HCT116 (cell line): ENCODE measurements at regions not wholly inside any gene's neighbourhood (a gene's known extent, or its start where the extent isn't known, plus 50 kb on each side); places are given as distances from the start of the nearest gene placed in this dataset.

Source experiments
- ATAC-seq: fragments of 200-7000 bp; cut with Tn5 transposase; 2 replicates; pipeline ENCODE4 v1.9.1; 2020; ENCODE audit warnings: mild to moderate bottlenecking, moderate library complexity
- BruUV-seq: library from RNA; stranded (reverse); fragments of 400-500 nt; replicated peaks from 2 replicates; lab custom pipeline; 2021; lab: Mats Ljungman, UMichigan
- CTCF ChIA-PET: fragments of 300-600 bp; sonication (Branson Sonifier 250); formaldehyde crosslinking; loops from one replicate; lab custom pipeline; 2021; ENCODE audit warnings: antibody characterized with exemption; lab: Charles Lee
- POLR2A ChIA-PET: fragments of 300-600, 350-600 bp; sonication (Branson Sonifier 250); formaldehyde crosslinking; loops from one replicate; lab custom pipeline; 2021; ENCODE audit warnings: antibody characterized with exemption; lab: Charles Lee
- RAD21 ChIA-PET, 2 experiments: fragments of 300-600 bp; sonication (Branson Sonifier 250); formaldehyde crosslinking; loops; one replicate each; lab custom pipeline; 2023; ENCODE audit warnings: low total read pairs in 2 of 2; ENCODE audit not compliant: uncharacterized antibody in 2 of 2, unreplicated experiment in 2 of 2, low non-redundant PET in 1 of 2; lab: Charles Lee
- DNase-seq: peaks from one replicate; pipeline ENCODE4 v3.0.0-alpha.2; 2010; ENCODE audit warnings: low read depth, low spot score
- H2AFZ ChIP-seq: fragments of 200-600 bp; shearing (Covaris generic), sonication (generic); 2 replicates; pipeline ENCODE4 v1.6.1; 2017; ENCODE audit warnings: low read depth, mixed run types, mixed read lengths, antibody characterized with exemption, low read length; ENCODE audit not compliant: poor library complexity, severe bottlenecking
- H3K27ac ChIP-seq: 2 replicates; pipeline ENCODE4 v1.5.1; 2012; ENCODE audit warnings: low read depth, low read length
- H3K27me3 ChIP-seq: fragments of 200-600 bp; sonication (generic); 2 replicates; pipeline ENCODE4 v1.6.1; 2016; ENCODE audit warnings: mixed run types, low read length, mixed read lengths; ENCODE audit not compliant: insufficient read depth
- H3K36me3 ChIP-seq, 2 experiments: fragments of 200-500 bp in 1 of 2; fragments of 200-600 bp in 1 of 2; sonication (Bioruptor generic) in 1 of 2; sonication (generic) in 1 of 2; 2 replicates each; pipeline versions ENCODE4 v1.5.1 to v1.6.1; 2014 to 2016; ENCODE audit warnings: low read length in 2 of 2, inconsistent platforms in 1 of 2, mixed read lengths in 1 of 2, mixed run types in 1 of 2; ENCODE audit not compliant: insufficient read depth in 2 of 2, control insufficient read depth in 1 of 2
- H3K4me1 ChIP-seq, 2 experiments: fragments of 200-600 bp in 1 of 2; sonication (generic) in 1 of 2; 2 replicates each; pipeline versions ENCODE4 v1.5.1 to v1.6.1; 2012 to 2017; ENCODE audit warnings: low read length in 2 of 2, inconsistent platforms in 1 of 2, mild to moderate bottlenecking in 1 of 2, mixed read lengths in 1 of 2, mixed run types in 1 of 2, moderate library complexity in 1 of 2; ENCODE audit not compliant: insufficient read depth in 2 of 2, control insufficient read depth in 1 of 2
- H3K4me2 ChIP-seq: fragments of 200-600 bp; sonication (generic); 2 replicates; pipeline ENCODE4 v1.6.1; 2017; ENCODE audit warnings: mixed run types, low read length, mixed read lengths
- H3K4me3 ChIP-seq, 2 experiments: fragments of 200-600 bp in 1 of 2; sonication (generic) in 1 of 2; replicated peaks in 1 of 2; 2 replicates each; pipeline ENCODE4 v1.5.1; 2011 to 2016; ENCODE audit warnings: low read length in 2 of 2, control low read depth in 1 of 2, low read depth in 1 of 2, mild to moderate bottlenecking in 1 of 2, mixed read lengths in 1 of 2, mixed run types in 1 of 2
- H3K79me2 ChIP-seq: fragments of 200-600 bp; sonication (generic); 2 replicates; pipeline ENCODE4 v1.6.1; 2017; ENCODE audit warnings: mild to moderate bottlenecking, mixed run types, low read length, moderate library complexity, mixed read lengths; ENCODE audit not compliant: insufficient read depth
- H3K9ac ChIP-seq: fragments of 200-600 bp; sonication (generic); 2 replicates; pipeline ENCODE4 v1.6.1; 2016; ENCODE audit warnings: low read length, mixed read lengths
- H3K9me2 ChIP-seq: fragments of 200-600 bp; sonication (generic), shearing (Covaris generic); 2 replicates; pipeline ENCODE4 v1.6.1; 2017; ENCODE audit warnings: mixed run types, mild to moderate bottlenecking, moderate library complexity; ENCODE audit not compliant: insufficient read depth
- H3K9me3 ChIP-seq, 2 experiments: fragments of 200-500 bp in 1 of 2; fragments of 200-600 bp in 1 of 2; sonication (Bioruptor generic) in 1 of 2; sonication (generic) in 1 of 2; 2 replicates each; pipeline ENCODE4 v1.6.1; 2014 to 2017; ENCODE audit warnings: low read length in 2 of 2, mixed read lengths in 2 of 2, inconsistent platforms in 1 of 2, low read depth in 1 of 2, mild to moderate bottlenecking in 1 of 2, mixed run types in 1 of 2, moderate library complexity in 1 of 2; ENCODE audit not compliant: control insufficient read depth in 1 of 2, insufficient read depth in 1 of 2
- H4K20me1 ChIP-seq: fragments of 200-600 bp; sonication (generic), shearing (Covaris generic); 2 replicates; pipeline ENCODE4 v1.6.1; 2017; ENCODE audit warnings: mixed run types, mild to moderate bottlenecking, moderate library complexity; ENCODE audit not compliant: insufficient read depth
- CBX3 ChIP-seq: IDR thresholded peaks from 2 replicates; pipeline ENCODE4 v1.6.1; 2012; ENCODE audit warnings: low read depth
- CEBPB ChIP-seq: IDR thresholded peaks from 2 replicates; pipeline ENCODE4 v1.6.1; 2012; ENCODE audit warnings: low read depth
- EGR1 ChIP-seq: IDR thresholded peaks from 2 replicates; pipeline ENCODE4 v1.6.1; 2012; ENCODE audit warnings: low read depth
- ELF1 ChIP-seq: IDR thresholded peaks from 2 replicates; pipeline ENCODE4 v1.6.1; 2012; ENCODE audit warnings: low read depth, borderline replicate concordance
- EZH2 ChIP-seq: fragments of 200-600 bp; sonication (generic); IDR thresholded peaks from 2 replicates; pipeline ENCODE4 v1.6.1; 2017; ENCODE audit warnings: antibody characterized with exemption, mixed run types
- FOSL1 ChIP-seq: IDR thresholded peaks from 2 replicates; pipeline ENCODE4 v1.6.1; 2012; ENCODE audit warnings: low read depth
- JUND ChIP-seq: IDR thresholded peaks from 2 replicates; pipeline ENCODE4 v1.6.1; 2012
- POLR2A ChIP-seq: IDR thresholded peaks from 2 replicates; pipeline ENCODE4 v1.7.0; 2011; ENCODE audit warnings: borderline replicate concordance; ENCODE audit not compliant: insufficient read depth, insufficient read length; ENCODE audit errors: extremely low read depth
- POLR2AphosphoS5 ChIP-seq: IDR thresholded peaks from 2 replicates; pipeline ENCODE4 v1.6.1; 2011; ENCODE audit warnings: mild to moderate bottlenecking, low read depth, low read length, moderate library complexity
- RAD21 ChIP-seq: IDR thresholded peaks from 2 replicates; pipeline ENCODE4 v1.6.1; 2012; ENCODE audit warnings: low read depth, mild to moderate bottlenecking
- SIN3A ChIP-seq: IDR thresholded peaks from 2 replicates; pipeline ENCODE4 v1.6.1; 2012; ENCODE audit warnings: low read depth
- SP1 ChIP-seq: IDR thresholded peaks from 2 replicates; pipeline ENCODE4 v1.6.1; 2012; ENCODE audit warnings: low read depth
- SRF ChIP-seq: IDR thresholded peaks from 2 replicates; pipeline ENCODE4 v1.6.1; 2012; ENCODE audit warnings: low read depth
- TCF7L2 ChIP-seq: IDR thresholded peaks from 2 replicates; pipeline ENCODE4 v1.7.0; 2011; ENCODE audit warnings: borderline replicate concordance, inconsistent platforms; ENCODE audit not compliant: insufficient read depth, insufficient read length; ENCODE audit errors: extremely low read depth
- YY1 ChIP-seq: IDR thresholded peaks from 2 replicates; pipeline ENCODE4 v1.6.1; 2011; ENCODE audit warnings: low read length, low read depth, moderate library complexity, mild to moderate bottlenecking; ENCODE audit not compliant: insufficient replicate concordance; ENCODE audit errors: extremely low read depth
- ZFX ChIP-seq: fragments of 450-650 bp; IDR thresholded peaks from 2 replicates; pipeline ENCODE4 v1.6.1; 2017
- ZNF274 ChIP-seq: fragments of 200-500 bp; sonication (Bioruptor generic); IDR thresholded peaks from 2 replicates; pipeline ENCODE4 v1.6.1; 2014; ENCODE audit warnings: mild to moderate bottlenecking, low read depth, low read length, inconsistent platforms
- intact Hi-C: fragments of 100-400 bp; cut with micrococcal nuclease; formaldehyde crosslinking; loops from 2 replicates; pipeline ENCODE4 v1.10.0; 2022
- TF ChIP-seq, protein P1 (sequence below): IDR thresholded peaks from 2 replicates; pipeline ENCODE4 v1.6.1; 2012
- TF ChIP-seq, protein P2 (sequence below), 3 experiments: fragments of 200-600 bp in 1 of 3; sonication (generic) in 1 of 3; IDR thresholded peaks in 2 of 3; conservative IDR thresholded peaks in 1 of 3; 2 replicates each; pipeline ENCODE4 v1.5.1; 2012 to 2017; ENCODE audit warnings: low read depth in 2 of 3, low read length in 2 of 3, antibody characterized with exemption in 1 of 3, borderline replicate concordance in 1 of 3, control low read depth in 1 of 3, mild to moderate bottlenecking in 1 of 3, mixed read lengths in 1 of 3, mixed run types in 1 of 3, moderate library complexity in 1 of 3; ENCODE audit not compliant: insufficient read depth in 1 of 3
- TF ChIP-seq, protein P3 (sequence below): IDR thresholded peaks from 2 replicates; pipeline ENCODE4 v1.6.1; 2012

DNA sequence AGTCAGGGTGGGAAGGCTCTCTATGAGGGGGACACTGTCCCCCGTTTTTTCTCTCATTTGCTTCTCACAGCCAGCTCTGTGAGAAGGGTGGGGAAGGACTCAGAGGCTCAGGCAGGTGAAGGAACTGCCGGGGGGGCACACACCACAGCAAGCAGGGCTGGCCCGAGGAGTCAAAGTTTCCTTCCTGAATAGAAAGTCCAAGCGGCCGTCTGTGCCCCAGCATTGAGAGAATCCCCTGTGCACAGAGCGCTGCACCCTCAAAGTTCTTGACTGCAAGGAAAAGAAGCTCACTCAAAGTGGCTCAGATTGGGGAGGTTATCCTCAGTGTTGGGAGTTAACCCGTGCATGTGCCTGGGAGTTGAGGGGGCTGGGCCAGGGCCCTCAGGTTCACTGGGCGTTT is 145.2 kb upstream of the AJAP1 start:
- ChIA-PET RAD21 (no interaction called here), CTCF (no interaction called here), POLR2A (no interaction called here)
- no peaks in the 10 kb centered on the region for H3K36me3 ChIP-seq
- no peaks in the 10 kb centered on the region for H3K79me2 ChIP-seq
- intact Hi-C loops: no loop called here
- no peak overlapping the region for H3K9ac ChIP-seq
- no peaks in the 10 kb centered on the region for H3K4me1 ChIP-seq
- DNase-seq (no peak), ATAC-seq (no peak)
- no peaks in the 10 kb centered on the region for H3K9me2 ChIP-seq
- no peaks in the 10 kb centered on the region for H3K9me3 ChIP-seq
- 0 out of 2 replicates have a peak, but pooled peaks cover 2% of the 10 kb centered on the region for H3K27me3 ChIP-seq
- H3K27ac ChIP-seq: no peak overlapping the region
- no peak for TF ChIP-seq CBX3
- no peak for TF ChIP-seq ELF1
- no peak for TF ChIP-seq SP1
- no peak for TF ChIP-seq SIN3A
- TF ChIP-seq TCF7L2: no peak
- TF ChIP-seq, all 23 proteins: peak for 0
- Histone ChIP-seq H3K4me3 (no peak overlapping the region), H4K20me1 (no peaks in the 10 kb centered on the region), H3K4me2 (no peak overlapping the region), H2AFZ (no peak overlapping the region)
- BruUV-seq: no TSS peak

DNA sequence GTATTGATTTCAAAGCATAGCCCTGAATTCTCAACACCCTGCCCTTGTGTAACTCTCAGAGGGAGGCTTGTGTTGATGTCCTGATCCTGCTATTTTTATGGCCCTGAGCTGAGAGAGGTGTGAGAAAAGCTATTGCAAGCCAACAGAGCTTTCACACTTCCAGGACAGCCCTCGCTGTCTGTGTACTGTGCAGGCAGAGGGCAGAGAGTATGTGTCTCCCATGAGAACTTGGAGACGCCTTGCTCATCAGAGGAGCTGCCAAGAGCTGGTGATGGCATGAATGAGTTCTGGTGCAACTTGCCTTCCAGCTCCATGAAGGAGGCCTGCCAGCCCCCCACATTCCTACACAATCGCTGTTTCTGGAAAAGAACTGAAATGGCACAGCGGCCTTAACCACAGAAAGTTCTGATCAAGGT is 144.1 kb upstream of the AJAP1 start:
- no peaks in the 10 kb centered on the region for H3K4me1 ChIP-seq
- H3K79me2 ChIP-seq: no peaks in the 10 kb centered on the region
- H3K4me3 ChIP-seq: no peak overlapping the region
- no peak overlapping the region for H3K4me2 ChIP-seq
- BruUV-seq: no TSS peak
- ChIA-PET RAD21 (no interaction called here), POLR2A (no interaction called here), CTCF (no interaction called here)
- 0 out of 2 replicates have a peak, but pooled peaks cover 2% of the 10 kb centered on the region for H3K27me3 ChIP-seq
- no peak for ATAC-seq
- no peak overlapping the region for H2AFZ ChIP-seq
- no peaks in the 10 kb centered on the region for H3K36me3 ChIP-seq
- H3K9ac ChIP-seq: no peak overlapping the region
- intact Hi-C loops: no loop called here
- H3K27ac ChIP-seq: no peak overlapping the region
- no peaks in the 10 kb centered on the region for H3K9me3 ChIP-seq
- no peaks in the 10 kb centered on the region for H3K9me2 ChIP-seq
- DNase-seq: no peak
- H4K20me1 ChIP-seq: no peaks in the 10 kb centered on the region
- no peak for TF ChIP-seq EZH2
- no peak for TF ChIP-seq ZFX
- TF ChIP-seq POLR2A: no peak
- no peak for TF ChIP-seq SRF
- TF ChIP-seq TCF7L2: no peak
- TF ChIP-seq ZNF274: no peak
- TF ChIP-seq SP1: no peak
- TF ChIP-seq, protein P1, sequence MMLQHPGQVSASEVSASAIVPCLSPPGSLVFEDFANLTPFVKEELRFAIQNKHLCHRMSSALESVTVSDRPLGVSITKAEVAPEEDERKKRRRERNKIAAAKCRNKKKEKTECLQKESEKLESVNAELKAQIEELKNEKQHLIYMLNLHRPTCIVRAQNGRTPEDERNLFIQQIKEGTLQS: no peak
- no peak for TF ChIP-seq EGR1
- no peak for TF ChIP-seq YY1
- TF ChIP-seq RAD21: no peak
- no peak for TF ChIP-seq CEBPB
- TF ChIP-seq, protein P2, sequence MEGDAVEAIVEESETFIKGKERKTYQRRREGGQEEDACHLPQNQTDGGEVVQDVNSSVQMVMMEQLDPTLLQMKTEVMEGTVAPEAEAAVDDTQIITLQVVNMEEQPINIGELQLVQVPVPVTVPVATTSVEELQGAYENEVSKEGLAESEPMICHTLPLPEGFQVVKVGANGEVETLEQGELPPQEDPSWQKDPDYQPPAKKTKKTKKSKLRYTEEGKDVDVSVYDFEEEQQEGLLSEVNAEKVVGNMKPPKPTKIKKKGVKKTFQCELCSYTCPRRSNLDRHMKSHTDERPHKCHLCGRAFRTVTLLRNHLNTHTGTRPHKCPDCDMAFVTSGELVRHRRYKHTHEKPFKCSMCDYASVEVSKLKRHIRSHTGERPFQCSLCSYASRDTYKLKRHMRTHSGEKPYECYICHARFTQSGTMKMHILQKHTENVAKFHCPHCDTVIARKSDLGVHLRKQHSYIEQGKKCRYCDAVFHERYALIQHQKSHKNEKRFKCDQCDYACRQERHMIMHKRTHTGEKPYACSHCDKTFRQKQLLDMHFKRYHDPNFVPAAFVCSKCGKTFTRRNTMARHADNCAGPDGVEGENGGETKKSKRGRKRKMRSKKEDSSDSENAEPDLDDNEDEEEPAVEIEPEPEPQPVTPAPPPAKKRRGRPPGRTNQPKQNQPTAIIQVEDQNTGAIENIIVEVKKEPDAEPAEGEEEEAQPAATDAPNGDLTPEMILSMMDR (IDR thresholded peaks at IDR 0.05 in 2 of 3, conservative IDR thresholded peaks at IDR 0.05 in 1 of 3; ENCODE audit: borderline replicate concordance in 1 of 3, insufficient read depth in 1 of 3, low read depth in 2 of 3, low read length in 2 of 3): no peak
- TF ChIP-seq JUND: no peak
- TF ChIP-seq, protein P3, sequence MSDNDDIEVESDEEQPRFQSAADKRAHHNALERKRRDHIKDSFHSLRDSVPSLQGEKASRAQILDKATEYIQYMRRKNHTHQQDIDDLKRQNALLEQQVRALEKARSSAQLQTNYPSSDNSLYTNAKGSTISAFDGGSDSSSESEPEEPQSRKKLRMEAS: no peak
- no peak for TF ChIP-seq POLR2AphosphoS5
- TF ChIP-seq ELF1: no peak
- TF ChIP-seq FOSL1: no peak
